ENCODE measurements at regions not wholly inside any gene's neighbourhood (a gene's known extent, or its start where the extent isn't known, plus 50 kb on each side); places are given as distances from the start of the nearest gene placed in this dataset.

DNA sequence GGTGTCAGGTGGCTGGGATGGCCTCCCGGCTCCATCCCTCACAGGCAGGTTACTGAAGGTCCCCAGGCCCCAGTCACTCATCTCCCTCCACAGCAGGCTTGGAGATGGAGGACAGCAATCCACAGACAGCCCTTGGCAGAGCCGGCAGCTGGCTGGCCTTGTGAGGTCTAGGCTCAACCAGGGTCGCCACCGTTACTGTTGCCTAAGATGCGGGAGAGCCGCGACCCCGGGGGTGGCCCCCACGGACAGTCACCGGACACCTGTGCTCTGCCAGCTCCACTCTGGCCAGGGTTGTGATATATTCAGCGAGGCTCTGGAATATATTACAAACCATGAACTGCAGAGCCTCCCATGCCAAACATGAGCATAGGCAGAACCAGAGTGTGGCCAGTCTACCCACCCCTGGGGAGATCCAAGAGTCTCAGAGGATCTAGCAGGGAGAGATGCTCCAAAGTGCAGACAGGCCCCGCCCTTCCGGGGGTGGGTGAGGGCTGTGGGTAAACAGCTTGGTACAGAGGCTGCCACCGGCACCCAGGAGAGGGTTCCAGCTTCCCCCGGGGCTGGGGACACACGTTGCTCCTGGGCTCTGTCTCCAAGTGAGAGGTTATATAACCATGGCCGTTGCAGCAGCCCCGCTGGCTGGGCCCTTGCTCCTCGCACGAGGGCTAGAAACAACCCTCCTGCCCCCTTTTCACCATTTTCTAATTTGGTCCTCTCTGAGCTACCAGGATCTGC, 55.9 kb upstream of the DIO3 start:
- H3K4me3 Mint-ChIP-seq: no peak overlapping the region
- H3K4me1 Mint-ChIP-seq: peaks cover 4% of the 10 kb centered on the region
- TF ChIP-seq CTCF (IDR thresholded peaks at IDR 0.05; ENCODE audit: unreplicated experiment in 3 of 3): no peak
- H3K36me3 Mint-ChIP-seq (ENCODE audit: low read depth): peaks cover 3% of the 10 kb centered on the region
- H3K9me3 Mint-ChIP-seq: no peaks in the 10 kb centered on the region
- peaks cover 34% of the 10 kb centered on the region for H3K27me3 Mint-ChIP-seq (ENCODE audit: low read depth)
- no peak overlapping the region for H3K27ac Mint-ChIP-seq

GRCh38 chr14:101506211-101506925, 54.9 kb upstream of the DIO3 start:
- Mint-ChIP-seq H3K4me3 (no peak overlapping the region), H3K36me3 (ENCODE audit: low read depth) (peaks cover 3% of the 10 kb centered on the region), H3K9me3 (no peaks in the 10 kb centered on the region), H3K27me3 (ENCODE audit: low read depth) (peaks cover 27% of the 10 kb centered on the region), H3K4me1 (peaks cover under 1% of the 10 kb centered on the region), H3K27ac (no peak overlapping the region)
- TF ChIP-seq CTCF (IDR thresholded peaks at IDR 0.05; ENCODE audit: unreplicated experiment in 3 of 3): no peak

- H3K27me3 Mint-ChIP-seq (ENCODE audit: low read depth): peaks cover 21% of the 10 kb centered on the region
- H3K4me3 Mint-ChIP-seq: no peak overlapping the region
- H3K9me3 Mint-ChIP-seq: no peaks in the 10 kb centered on the region
- TF ChIP-seq CTCF (IDR thresholded peaks at IDR 0.05; ENCODE audit: unreplicated experiment in 3 of 3): no peak
- no peaks in the 10 kb centered on the region for H3K4me1 Mint-ChIP-seq
- no peak overlapping the region for H3K27ac Mint-ChIP-seq
- peaks cover 3% of the 10 kb centered on the region for H3K36me3 Mint-ChIP-seq (ENCODE audit: low read depth)
Observed at GRCh38 chr14:101506926-101507835, 54.1 kb upstream of the DIO3 start.

DNA sequence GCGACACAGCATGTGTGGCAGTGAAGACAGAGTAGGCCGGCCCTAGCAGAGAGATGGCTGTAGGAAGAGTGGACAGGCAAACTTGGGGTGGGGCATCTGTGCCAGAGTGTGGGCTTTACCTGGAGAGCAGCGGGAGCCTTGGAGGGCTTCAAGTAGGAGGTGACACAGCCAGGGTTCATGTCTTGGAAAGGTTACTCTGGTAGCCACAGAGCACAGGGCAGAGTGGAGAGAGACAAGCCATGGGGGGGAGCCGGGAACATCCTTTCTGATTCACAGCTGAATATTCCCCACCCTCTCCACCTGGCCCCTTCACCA, 53.5 kb upstream of the DIO3 start:
- H3K4me3 Mint-ChIP-seq: no peak overlapping the region
- H3K36me3 Mint-ChIP-seq (ENCODE audit: low read depth): peaks cover 3% of the 10 kb centered on the region
- no peak for TF ChIP-seq CTCF (IDR thresholded peaks at IDR 0.05; ENCODE audit: unreplicated experiment in 3 of 3)
- H3K9me3 Mint-ChIP-seq: no peaks in the 10 kb centered on the region
- no peak overlapping the region for H3K27ac Mint-ChIP-seq
- peaks cover 18% of the 10 kb centered on the region for H3K27me3 Mint-ChIP-seq (ENCODE audit: low read depth)
- H3K4me1 Mint-ChIP-seq: no peaks in the 10 kb centered on the region

GRCh38 chr14:101508196-101508947, 52.9 kb upstream of the DIO3 start:
- TF ChIP-seq CTCF (IDR thresholded peaks at IDR 0.05; ENCODE audit: unreplicated experiment in 3 of 3): no peak
- Mint-ChIP-seq H3K4me1 (no peaks in the 10 kb centered on the region), H3K27me3 (ENCODE audit: low read depth) (peaks cover 13% of the 10 kb centered on the region), H3K4me3 (no peak overlapping the region), H3K27ac (no peak overlapping the region), H3K9me3 (no peaks in the 10 kb centered on the region), H3K36me3 (ENCODE audit: low read depth) (peaks cover 3% of the 10 kb centered on the region)

All from nephron (organoid).